GM12891 (cell line): ENCODE measurements at regions not wholly inside any gene's neighbourhood (a gene's known extent, or its start where the extent isn't known, plus 50 kb on each side); places are given as distances from the start of the nearest gene placed in this dataset.

Experiments
- DNase-seq: peaks from one replicate; pipeline ENCODE4 v3.0.0; 2011; ENCODE audit warnings: low spot score; ENCODE audit not compliant: insufficient read length
- FAIRE-seq: peaks from 2 replicates; lab custom pipeline; 2011; peaks lifted over from hg19 to GRCh38; lab: Jason Lieb, UNC
- PAX5 ChIP-seq: IDR thresholded peaks from 2 replicates; pipeline ENCODE4 v1.6.1; 2011; ENCODE audit warnings: low read length, moderate library complexity, mild to moderate bottlenecking; ENCODE audit not compliant: insufficient read depth, severe bottlenecking
- POLR2A ChIP-seq: IDR thresholded peaks from 2 replicates; pipeline ENCODE4 v1.6.1; 2011; ENCODE audit warnings: low read depth, low read length, control low read depth
- POLR2AphosphoS5 ChIP-seq: IDR thresholded peaks from 2 replicates; pipeline ENCODE4 v1.6.1; 2011; ENCODE audit warnings: low read depth, low read length, control low read depth
- POU2F2 ChIP-seq: IDR thresholded peaks from 2 replicates; pipeline ENCODE4 v1.6.1; 2011; ENCODE audit warnings: low read depth, mild to moderate bottlenecking, control low read depth, low read length, moderate library complexity
- SPI1 ChIP-seq: IDR thresholded peaks from 2 replicates; pipeline ENCODE4 v1.6.1; 2011; ENCODE audit warnings: low read depth, low read length, control low read depth
- TAF1 ChIP-seq: IDR thresholded peaks from 2 replicates; pipeline ENCODE4 v1.6.1; 2011; ENCODE audit warnings: low read depth, low read length, control low read depth

GRCh38 chr7:10146271-10146670, 827.4 kb upstream of the PHF14 start:
- DNase-seq (no peak), FAIRE-seq (no peak)
- TF ChIP-seq POLR2A (no peak), POU2F2 (no peak), POLR2AphosphoS5 (no peak), PAX5 (no peak), SPI1 (no peak), TAF1 (no peak)

GRCh38 chr7:10156972-10157371, 816.7 kb upstream of the PHF14 start:
- TF ChIP-seq PAX5: no peak
- no peak for TF ChIP-seq POLR2A
- TF ChIP-seq POLR2AphosphoS5: no peak
- TF ChIP-seq POU2F2: no peak
- TF ChIP-seq SPI1: no peak
- no peak for TF ChIP-seq TAF1
- FAIRE-seq: no peak
- no peak for DNase-seq

DNA sequence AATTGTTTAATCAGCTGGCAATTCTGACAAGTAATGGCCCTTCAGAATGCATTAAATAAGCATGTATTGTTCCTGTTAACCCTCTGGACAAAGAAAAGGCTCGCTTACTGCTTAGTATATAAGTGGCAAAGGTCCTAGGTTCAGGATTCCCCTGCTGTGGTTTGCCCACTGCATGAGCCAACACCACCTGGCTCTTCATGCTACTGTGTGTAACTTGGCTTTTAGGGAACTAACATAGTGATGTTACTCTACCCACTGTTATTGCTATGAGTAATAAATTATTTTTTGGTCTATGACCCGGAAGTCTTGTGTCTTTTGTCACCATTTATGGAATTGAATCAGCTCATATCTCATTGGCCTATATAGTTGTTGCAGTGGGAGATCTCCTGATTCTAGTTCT, 791.7 kb upstream of the PHF14 start:
- TF ChIP-seq POU2F2 (no peak), TAF1 (no peak), POLR2A (no peak), SPI1 (no peak), POLR2AphosphoS5 (no peak), PAX5 (no peak)
- no peak for FAIRE-seq
- DNase-seq: no peak

- no peak for DNase-seq
- TF ChIP-seq TAF1: no peak
- no peak for TF ChIP-seq POLR2A
- TF ChIP-seq PAX5: no peak
- TF ChIP-seq POLR2AphosphoS5: no peak
- TF ChIP-seq SPI1: no peak
- TF ChIP-seq POU2F2: no peak
- no peak for FAIRE-seq
These were observed 781.6 kb upstream of the PHF14 start for GRCh38 chr7:10192074-10192473.

- FAIRE-seq (no peak), DNase-seq (no peak)
- TF ChIP-seq POU2F2 (no peak), SPI1 (no peak), POLR2AphosphoS5 (no peak), POLR2A (no peak), TAF1 (no peak), PAX5 (no peak)
These were observed 768.0 kb upstream of the PHF14 start for GRCh38 chr7:10205696-10206095.

DNA sequence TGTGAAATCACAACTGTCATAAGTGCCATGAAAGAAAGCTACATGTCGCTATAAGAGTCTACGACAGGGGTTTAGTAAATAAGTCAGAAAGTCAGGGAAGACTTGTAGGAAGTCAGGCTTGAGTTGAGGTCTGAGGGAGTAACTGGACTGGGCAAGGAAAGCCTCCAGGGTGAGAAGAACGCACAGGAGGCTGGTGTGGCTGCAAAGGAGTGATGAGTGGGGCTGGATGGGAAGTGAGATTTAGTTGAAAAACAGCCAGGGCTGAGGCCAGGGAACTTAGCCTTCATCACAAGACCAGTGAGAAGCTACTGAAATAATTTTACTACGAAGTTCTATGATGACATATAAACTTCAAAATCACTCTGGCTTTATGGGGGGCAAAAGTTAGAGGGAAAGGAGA, 763.7 kb upstream of the PHF14 start:
- no peak for FAIRE-seq
- DNase-seq: no peak
- TF ChIP-seq TAF1 (no peak), POLR2A (no peak), POLR2AphosphoS5 (no peak), POU2F2 (no peak), SPI1 (no peak), PAX5 (no peak)

- FAIRE-seq (no peak), DNase-seq (no peak)
- TF ChIP-seq POU2F2: no peak
- no peak for TF ChIP-seq SPI1
- TF ChIP-seq PAX5: no peak
- no peak for TF ChIP-seq POLR2AphosphoS5
- TF ChIP-seq POLR2A: no peak
- no peak for TF ChIP-seq TAF1
These were observed 762.7 kb upstream of the PHF14 start for GRCh38 chr7:10211016-10211415.

- TF ChIP-seq POU2F2: no peak
- DNase-seq: no peak
- FAIRE-seq: no peak
These were observed 761.8 kb upstream of the PHF14 start for GRCh38 chr7:10211861-10212260.

DNA sequence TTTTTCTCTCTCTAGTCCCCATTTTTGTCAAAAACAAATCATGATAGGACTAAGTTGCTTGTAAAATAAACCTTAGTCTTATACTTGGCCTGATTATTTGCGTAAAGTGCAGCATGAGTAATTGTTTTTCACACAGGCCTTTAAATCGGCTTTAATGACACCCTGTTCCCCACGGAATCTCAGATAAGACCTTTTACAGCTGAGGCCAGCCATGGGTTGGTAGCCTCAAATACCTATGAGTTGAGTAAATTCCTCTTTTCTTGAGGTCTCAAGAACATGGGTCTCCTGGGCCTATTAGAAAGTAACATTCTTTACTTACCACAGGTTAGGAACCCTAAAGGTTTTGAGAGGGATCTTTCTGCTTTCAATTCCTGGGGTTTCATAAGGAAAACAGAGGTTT, 761.0 kb upstream of the PHF14 start:
- FAIRE-seq: no peak
- DNase-seq: no peak
- TF ChIP-seq POLR2A (no peak), PAX5 (no peak), SPI1 (no peak), POU2F2 (no peak), TAF1 (no peak), POLR2AphosphoS5 (no peak)

DNA sequence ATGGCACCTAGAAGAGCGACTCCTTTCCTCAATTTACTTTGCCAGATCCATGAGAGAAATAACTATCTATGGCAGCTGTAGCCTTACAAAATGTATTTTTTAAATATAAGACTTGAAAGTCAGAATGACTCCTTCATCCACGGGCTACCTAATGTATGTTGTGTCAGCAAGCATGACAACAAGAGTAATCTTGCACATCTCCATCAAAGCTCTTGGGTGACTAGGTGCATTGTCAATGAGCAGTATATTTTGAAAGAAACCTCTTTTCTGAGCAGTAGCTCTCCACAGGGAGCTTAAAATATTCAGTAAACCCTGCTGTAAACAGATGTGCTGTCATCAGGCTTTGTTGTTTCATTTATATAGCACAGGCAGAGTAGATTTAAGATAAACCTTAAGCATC, 757.2 kb upstream of the PHF14 start:
- FAIRE-seq (no peak), DNase-seq (no peak)
- TF ChIP-seq POLR2A (no peak), TAF1 (no peak)
